NCI-H510A (cell line): ENCODE measurements at regions not wholly inside any gene's neighbourhood (a gene's known extent, or its start where the extent isn't known, plus 50 kb on each side); places are given as distances from the start of the nearest gene placed in this dataset.

Experiments used
- DNase-seq: peaks from one replicate; lab custom pipeline; 2025; lab: John Stamatoyannopoulos, UW

DNA sequence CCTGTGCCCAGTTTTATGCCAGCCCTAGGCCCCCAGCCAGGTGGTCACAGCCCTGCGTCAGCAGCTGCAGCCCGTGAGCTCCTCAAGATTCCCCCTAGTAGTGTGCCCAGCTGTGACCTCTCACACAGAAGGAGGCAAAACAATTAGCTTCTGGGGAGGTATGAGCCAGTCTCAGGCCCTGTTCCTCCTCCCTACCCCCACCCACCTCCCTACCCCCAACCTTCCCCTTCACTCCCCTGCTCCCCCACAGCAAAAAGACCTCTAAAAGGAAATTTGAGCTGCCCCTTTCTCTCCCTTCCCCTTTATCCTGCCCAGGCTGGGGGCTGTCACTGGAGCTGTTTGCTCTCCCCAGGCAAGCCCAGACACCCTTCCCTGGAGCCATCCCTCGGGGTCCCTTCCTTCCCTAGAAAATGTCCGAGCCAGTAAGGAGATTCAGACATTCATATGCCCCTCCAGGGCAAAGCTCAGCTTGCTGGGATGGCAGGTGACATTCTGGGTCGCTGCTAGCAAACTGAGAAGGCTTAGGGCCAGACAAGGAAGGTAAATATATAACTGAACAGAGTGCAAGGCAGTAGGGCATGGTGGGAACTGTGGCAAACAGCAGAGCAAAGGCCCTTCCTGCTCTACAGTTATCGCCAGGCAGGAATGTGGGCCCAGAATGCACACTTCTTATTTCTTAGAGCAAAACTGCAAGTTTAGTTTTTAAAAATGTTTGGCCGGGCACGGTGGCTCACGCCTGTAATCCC is 300.2 kb downstream of the MN1 start:
- no peak for DNase-seq

GRCh38 chr22:27502327-27502726 is 299.2 kb downstream of the MN1 start:
- DNase-seq, result no peak

DNA sequence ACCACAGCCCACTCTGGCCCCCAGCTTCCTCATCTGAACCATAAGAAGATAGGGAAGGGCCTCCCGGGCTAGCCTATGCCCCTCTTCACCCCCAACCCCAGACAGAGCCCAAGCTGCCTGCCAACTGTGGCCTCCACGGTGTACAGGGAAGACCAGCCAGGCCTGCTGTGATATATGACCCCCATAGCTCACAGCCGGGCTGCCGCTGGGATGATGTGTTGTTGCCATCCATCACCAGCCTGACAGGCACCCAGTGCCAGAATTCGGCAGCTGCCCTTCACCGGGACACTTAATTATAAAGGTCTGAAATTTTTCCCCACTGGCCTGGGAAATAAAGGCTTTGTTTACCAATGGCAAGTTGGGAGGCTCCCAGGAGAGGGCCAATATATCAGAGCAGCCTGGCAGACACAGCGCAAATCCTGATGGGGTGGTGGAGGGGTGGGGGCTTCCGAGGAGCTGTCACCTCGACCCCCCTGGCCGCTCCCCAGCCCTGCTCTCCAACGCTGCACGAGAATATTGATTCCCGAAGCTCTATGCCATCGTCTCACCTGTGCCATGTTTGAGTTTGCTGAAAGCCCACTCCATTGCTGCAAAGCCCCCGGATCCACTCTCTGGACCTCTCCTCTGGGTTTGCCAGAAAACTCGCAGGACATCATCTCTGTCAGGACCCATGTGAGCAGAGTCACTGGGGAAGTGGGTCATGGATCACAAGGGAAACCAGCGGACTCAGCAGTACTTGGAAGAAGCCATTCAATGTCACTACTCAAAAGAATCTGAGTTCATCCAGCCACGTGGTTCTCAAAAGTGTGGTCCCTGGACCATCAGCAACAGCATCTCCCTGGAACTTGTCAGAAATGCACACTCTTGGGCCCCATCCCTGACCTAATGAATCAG is 296.9 kb downstream of the MN1 start:
- DNase-seq, result no peak

DNA sequence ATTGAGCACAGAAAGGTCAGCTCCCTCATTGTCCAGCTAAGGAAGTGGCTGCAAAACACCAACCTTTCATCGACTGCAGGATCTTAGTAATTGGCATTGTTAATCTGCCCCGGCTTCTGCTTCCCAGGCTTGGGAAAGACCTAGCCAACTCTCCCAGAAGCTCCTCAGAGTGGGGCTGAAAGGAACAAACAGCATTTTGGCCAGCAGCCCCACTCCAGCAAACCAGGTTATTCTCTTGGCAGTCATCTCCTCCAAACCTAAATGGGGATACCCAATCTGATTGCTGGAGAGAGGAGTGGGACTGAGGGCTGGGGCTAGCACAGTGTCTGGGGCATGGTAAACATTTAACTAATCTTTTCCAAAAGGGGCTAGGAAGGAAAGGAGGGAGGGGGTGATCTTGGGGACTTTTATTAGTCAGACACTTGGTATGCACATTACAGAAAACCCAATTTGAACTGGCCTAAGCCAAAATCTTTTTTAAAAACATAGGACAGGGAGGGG is 294.4 kb downstream of the MN1 start:
- DNase-seq, result no peak

- DNase-seq, result no peak
Observed at GRCh38 chr22:27507935-27508526, 293.5 kb downstream of the MN1 start.

DNA sequence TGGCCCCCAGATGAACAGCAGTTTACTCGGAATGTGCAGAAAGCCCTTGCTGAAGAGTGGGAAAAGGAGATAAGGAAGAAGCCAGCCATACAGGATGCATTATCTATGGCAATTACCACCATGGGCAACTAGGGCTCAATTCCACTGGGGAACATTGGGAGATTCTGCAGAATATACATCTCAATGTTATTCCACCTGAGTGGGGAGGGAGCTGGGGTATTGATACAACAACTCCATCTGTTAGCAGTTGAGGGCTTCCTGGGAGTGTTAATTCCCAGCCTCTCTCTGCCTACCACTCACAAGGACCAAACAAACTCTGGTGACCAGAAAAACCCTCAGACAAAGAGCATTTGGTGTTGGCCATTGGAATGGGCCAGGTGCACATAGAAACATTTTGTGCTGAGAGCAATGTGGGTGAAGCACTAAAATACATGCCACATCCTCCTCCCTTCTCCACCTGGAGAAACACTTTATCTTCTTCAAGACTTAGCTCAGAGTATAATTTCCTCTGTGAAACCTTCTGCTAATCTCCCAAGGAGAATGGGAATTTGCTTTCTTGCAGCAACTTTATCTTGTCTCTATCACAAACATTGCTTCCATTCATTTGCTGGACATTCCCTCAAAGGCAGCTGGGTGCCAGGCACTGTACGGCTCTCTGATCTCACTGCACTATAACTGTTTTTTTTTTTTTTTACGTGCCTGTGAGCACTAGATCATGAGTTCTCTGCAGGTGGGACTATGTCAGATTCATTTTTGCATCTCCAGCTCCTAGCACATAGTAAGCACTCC is 292.2 kb downstream of the MN1 start:
- DNase-seq, result no peak

DNA sequence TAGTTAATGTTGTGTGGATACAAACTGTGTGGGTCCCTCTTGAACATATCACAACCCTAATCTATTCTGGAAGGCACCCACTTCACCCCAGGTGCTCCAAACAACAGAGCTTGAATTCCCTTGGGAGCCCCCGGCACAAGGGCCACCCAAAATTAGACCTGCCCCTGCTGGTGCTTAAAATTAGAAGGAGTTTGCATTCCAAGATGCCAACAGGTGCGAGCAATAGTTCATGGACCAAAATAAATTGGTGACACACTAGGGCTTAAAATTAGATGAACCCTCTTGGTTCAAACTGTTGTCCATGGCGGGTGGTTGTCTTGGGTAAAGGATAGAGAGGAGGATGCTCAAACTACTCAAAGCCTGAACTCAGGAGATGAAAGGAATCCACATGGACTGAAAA is 291.5 kb downstream of the MN1 start:
- DNase-seq, result no peak

DNA sequence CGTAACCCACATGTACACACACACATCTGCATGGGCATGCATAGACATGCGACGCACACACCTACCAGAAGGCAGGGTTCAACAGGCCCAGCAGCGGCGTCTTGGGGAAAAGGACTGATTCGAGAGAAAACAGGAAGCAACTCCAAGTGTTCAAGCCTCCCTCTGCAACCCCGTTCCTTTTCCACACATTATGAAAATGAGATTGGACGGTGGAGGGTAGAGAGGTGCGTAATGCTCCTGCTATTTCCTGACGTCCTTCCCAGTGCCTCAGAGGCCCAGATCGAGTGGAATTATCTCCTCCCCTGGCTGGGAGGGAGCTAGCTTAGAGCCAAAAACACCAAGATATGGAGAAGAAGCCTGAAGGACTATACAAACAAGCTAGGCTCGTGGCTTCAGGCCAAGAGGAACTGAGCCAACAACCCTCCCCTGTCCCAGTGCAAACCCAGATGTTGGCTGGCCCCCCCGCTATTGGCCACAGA is 289.2 kb downstream of the MN1 start:
- no peak for DNase-seq

DNA sequence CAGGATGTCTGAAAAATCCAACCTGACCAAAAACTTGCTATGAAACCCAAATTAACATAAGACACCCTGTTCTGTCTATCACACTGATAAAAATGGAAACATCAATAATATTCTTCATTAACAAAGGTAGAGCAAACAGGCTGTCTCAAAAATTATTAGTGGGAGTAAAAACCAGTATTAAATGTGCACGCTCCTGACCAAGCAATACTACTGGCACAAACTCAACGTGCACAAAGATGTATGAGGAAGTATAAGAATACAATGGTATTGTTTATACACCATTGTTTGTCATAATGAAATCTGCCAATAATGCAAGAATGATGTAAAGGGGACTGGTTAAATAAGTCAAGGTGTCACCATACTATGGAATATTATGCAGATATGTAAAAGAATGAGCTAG is 288.5 kb downstream of the MN1 start:
- no peak for DNase-seq

- no peak for DNase-seq
Observed at GRCh38 chr22:27514601-27515523, 286.7 kb downstream of the MN1 start.

GRCh38 chr22:27517361-27518155 is 284.0 kb downstream of the MN1 start:
- no peak for DNase-seq

DNA sequence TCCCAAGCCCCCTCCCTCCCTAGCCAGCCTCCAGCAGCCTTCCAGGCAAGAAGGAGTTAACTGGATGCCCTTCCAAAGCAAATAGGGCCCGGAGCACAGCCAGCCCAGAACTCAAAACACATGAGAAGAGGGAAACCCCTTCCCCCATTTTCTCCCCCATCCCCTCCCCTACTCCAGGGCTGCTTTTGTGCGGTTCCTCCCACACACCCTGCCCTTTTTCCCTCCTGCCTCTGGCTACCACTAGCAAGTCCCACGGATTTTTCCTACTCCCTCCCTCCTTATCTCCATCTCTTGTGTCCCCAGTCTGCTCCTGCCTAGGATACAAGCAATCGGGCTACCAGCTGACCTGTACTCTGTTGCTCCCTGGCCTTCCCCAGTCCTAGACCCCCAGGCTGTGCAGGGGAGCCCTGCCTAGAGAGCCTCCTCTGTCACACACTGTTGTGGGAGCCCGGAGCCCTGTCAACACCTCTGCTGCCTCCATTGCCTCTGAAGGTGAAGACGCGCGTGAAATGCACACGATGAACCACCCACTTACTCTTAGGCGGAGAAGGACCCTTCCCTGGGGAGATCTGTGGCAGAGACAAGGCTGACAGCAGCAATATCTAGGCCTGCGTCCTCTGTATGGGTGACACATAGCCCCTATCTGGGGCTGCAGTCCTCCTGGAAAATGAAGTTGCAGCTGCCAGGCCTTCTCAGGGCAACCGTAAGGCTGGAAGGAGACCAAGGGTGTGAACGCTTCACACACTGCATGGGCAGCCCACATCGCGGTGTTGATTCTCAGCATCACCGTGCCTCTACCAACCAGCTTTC is 282.8 kb downstream of the MN1 start:
- DNase-seq, result no peak

DNA sequence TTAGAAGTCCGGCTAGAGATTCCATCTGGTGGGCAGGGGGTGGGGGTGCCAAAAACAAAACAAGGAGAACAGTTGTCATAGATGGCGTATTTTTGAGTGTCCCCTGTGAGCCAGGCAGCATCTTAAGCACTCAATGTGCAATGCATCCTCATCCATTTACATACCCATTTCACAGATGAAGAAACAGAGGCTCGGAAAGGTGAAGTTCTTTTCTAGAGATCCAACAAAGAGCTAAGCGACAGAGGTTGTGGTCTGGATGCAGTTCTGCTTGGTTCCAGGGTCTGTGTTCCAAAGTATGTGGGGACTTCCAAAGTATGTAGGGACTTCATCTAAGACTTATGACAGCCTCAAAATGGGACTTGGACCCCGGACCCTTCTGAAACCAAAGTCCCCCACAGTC is 277.8 kb downstream of the MN1 start:
- DNase-seq, result no peak

DNA sequence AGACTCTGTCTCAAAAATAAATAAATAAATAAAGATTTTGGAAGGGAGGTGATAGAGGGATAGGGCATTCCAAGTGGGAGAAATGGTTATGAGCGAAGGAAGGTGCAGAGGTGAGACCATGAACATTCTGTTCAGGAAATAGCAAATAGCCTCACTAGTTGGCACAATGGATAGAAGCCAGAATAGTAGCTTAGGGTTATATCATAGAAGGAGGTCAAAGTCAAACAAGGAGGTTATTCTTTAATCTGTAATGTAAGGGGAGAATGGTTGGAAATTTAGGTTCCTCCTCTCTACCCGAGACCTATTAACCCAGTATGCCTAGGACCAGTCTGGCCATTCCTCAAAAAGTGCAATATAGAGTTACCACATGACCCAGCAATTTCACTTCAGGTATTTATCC is 275.8 kb downstream of the MN1 start:
- no peak for DNase-seq

- DNase-seq, result no peak
Observed at GRCh38 chr22:27526901-27527300, 274.7 kb downstream of the MN1 start.

- no peak for DNase-seq
Observed at GRCh38 chr22:27531782-27532530, 269.6 kb downstream of the MN1 start.

DNA sequence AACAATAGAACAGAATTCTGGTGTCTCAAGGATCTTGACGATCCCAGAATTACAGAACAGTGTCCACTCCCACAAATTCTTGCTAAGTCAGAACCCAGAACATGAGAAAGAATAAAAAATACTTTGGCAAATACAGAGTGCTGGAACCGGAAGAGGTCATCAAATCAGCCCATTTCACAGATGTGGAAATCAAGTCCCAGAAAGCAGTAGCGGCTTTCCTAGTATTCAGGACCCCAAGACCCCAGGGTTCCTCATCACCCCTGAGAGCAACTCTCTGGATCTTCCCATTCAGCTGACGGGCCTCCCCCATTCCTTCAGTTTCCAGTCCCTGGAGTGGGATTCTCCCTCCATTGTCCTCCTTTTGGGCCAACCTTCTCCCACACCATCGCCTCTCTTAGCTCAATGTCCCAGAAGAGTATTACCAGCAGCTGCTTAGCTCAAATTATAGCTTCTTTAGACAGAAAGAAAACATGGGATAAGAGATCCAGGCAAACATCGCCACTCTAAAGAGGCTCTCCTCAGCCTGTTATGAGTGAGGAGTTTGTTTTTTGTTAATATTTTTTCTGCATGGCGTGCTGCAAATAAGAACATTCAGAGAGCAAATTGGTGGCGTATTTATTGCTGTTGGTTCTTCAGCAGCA is 268.3 kb downstream of the MN1 start:
- DNase-seq, result no peak

DNA sequence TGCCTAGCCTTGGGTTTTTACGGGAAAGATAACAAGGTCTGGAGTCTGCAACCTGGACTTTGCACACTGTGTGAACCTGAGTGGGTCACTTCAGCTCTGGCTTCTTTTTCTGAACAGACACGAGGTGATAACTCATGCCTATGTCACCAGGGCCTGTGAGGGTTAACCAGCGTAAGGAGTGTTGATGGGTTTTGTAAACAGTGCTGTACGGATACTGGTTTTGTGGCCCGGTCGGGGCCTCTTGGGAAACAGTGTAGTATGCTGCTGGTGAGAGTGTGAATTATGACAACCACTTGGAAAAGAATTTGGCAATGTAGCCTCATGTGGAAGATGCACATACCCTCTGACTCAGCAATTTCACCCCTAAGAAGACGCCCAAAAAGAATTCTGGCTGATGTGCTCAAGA is 266.8 kb downstream of the MN1 start:
- DNase-seq, result no peak
